Hepatic stellate cell (primary cell): ENCODE measurements at regions not wholly inside any gene's neighbourhood (a gene's known extent, or its start where the extent isn't known, plus 50 kb on each side); places are given as distances from the start of the nearest gene placed in this dataset.

Source experiments
- DNase-seq: peaks from one replicate; pipeline ENCODE4 v3.0.0; 2011; ENCODE audit warnings: low spot score

- no peak for DNase-seq
Observed at GRCh38 chr18:40782453-40783130, 1172.4 kb upstream of the PIK3C3 start.

- DNase-seq, result no peak
Observed at GRCh38 chr18:40769786-40770185, 1185.2 kb upstream of the PIK3C3 start.

GRCh38 chr18:40760251-40760650, 1194.8 kb upstream of the PIK3C3 start:
- no peak for DNase-seq

GRCh38 chr18:40754477-40754876, 1200.6 kb upstream of the PIK3C3 start:
- DNase-seq, result no peak

GRCh38 chr18:40752316-40752715, 1202.7 kb upstream of the PIK3C3 start:
- no peak for DNase-seq

- no peak for DNase-seq
Observed at GRCh38 chr18:40751186-40751585, 1203.8 kb upstream of the PIK3C3 start.

GRCh38 chr18:40739029-40739428, 1216.0 kb upstream of the PIK3C3 start:
- DNase-seq, result no peak

- no peak for DNase-seq
Observed at GRCh38 chr18:40738321-40738880, 1216.6 kb upstream of the PIK3C3 start.

- DNase-seq, result no peak
Observed at GRCh38 chr18:40708726-40709125, 1246.3 kb upstream of the PIK3C3 start.

- DNase-seq, result no peak
Observed at GRCh38 chr18:40707797-40708196, 1247.2 kb upstream of the PIK3C3 start.

- DNase-seq, result no peak
Observed at GRCh38 chr18:40698129-40698528, 1256.9 kb upstream of the PIK3C3 start.

GRCh38 chr18:40695526-40695925, 1259.5 kb upstream of the PIK3C3 start:
- no peak for DNase-seq

- no peak for DNase-seq
Observed at GRCh38 chr18:40692871-40693270, 1262.2 kb upstream of the PIK3C3 start.

GRCh38 chr18:40690062-40690461, 1265.0 kb upstream of the PIK3C3 start:
- no peak for DNase-seq

- DNase-seq, result no peak
Observed at GRCh38 chr18:40687399-40687798, 1267.6 kb upstream of the PIK3C3 start.

GRCh38 chr18:40686836-40687235, 1268.2 kb upstream of the PIK3C3 start:
- DNase-seq, result no peak

- DNase-seq, result no peak
Observed at GRCh38 chr18:40685219-40685618, 1269.8 kb upstream of the PIK3C3 start.

- no peak for DNase-seq
Observed at GRCh38 chr18:40678318-40678717, 1276.7 kb upstream of the PIK3C3 start.

GRCh38 chr18:40676668-40677067, 1278.4 kb upstream of the PIK3C3 start:
- DNase-seq, result no peak

GRCh38 chr18:40673150-40673549, 1281.9 kb upstream of the PIK3C3 start:
- no peak for DNase-seq

- no peak for DNase-seq
Observed at GRCh38 chr18:40672590-40672989, 1282.4 kb upstream of the PIK3C3 start.

- no peak for DNase-seq
Observed at GRCh38 chr18:40670668-40671375, 1284.2 kb upstream of the PIK3C3 start.

GRCh38 chr18:40662898-40663437, 1292.1 kb upstream of the PIK3C3 start:
- no peak for DNase-seq
